HG03066 (cell line): ENCODE measurements at regions not wholly inside any gene's neighbourhood (a gene's known extent, or its start where the extent isn't known, plus 50 kb on each side); places are given as distances from the start of the nearest gene placed in this dataset.

Experiments
- ATAC-seq: cut with Tn5 transposase; IDR thresholded peaks from one replicate; pipeline ENCODE4 v1.9.1; 2021; ENCODE audit warnings: low read depth; ENCODE audit not compliant: unreplicated experiment

DNA sequence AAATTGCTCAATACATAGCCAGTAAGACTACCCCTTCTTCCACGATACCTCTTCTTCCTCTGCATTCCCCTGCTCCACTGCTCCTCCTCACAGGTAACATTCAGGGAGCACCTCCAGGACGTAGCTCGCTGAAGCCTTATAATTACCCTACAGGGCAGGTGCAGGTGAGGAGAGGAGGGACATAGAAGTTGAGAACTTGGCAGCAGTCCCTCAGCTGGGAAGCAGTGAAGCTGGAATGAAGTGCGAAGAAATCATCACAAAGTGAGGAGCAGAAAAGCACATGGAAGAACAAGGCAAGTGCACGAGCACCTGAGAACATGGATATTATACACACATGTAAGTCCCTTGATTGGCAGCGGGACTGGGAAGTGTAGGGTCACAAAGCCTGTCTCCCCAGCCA lies 118.2 kb downstream of the HSD17B3 start:
- no peak for ATAC-seq

DNA sequence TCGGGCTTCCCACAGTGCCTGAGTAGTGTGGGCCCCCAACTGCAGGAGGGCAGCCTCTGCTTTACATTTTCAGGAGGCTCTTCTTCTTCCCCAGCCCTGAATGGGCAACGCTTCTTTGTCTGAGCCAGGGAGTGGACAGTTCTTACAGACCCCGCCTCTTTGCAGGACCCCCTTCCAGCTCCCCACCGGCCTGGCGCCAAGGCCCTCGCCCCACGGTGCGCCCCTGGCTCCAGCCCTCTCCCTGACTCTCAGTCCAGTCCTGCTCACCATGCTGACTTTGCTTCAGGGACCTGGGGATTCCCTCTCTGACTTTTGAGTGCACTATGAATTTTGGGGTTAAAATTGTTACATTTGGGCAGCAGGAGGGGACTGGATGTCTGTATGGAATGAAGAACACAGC lies 123.8 kb downstream of the HSD17B3 start:
- ATAC-seq = no peak

DNA sequence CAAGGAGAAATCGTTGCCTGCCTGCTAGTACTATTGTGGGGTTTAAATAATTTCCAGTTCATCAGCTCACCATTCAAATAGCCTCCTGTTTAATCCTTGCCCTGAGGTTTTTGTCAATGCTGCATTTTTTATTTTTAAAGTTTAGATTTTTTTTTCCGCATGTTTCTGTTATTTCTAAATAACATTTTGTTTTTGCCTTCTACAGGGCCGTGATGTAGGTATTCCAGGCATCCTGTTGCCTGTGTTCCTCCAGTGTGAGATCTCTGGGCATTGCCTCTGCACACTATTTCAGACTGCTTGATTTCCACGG lies 124.3 kb downstream of the HSD17B3 start:
- no peak for ATAC-seq

DNA sequence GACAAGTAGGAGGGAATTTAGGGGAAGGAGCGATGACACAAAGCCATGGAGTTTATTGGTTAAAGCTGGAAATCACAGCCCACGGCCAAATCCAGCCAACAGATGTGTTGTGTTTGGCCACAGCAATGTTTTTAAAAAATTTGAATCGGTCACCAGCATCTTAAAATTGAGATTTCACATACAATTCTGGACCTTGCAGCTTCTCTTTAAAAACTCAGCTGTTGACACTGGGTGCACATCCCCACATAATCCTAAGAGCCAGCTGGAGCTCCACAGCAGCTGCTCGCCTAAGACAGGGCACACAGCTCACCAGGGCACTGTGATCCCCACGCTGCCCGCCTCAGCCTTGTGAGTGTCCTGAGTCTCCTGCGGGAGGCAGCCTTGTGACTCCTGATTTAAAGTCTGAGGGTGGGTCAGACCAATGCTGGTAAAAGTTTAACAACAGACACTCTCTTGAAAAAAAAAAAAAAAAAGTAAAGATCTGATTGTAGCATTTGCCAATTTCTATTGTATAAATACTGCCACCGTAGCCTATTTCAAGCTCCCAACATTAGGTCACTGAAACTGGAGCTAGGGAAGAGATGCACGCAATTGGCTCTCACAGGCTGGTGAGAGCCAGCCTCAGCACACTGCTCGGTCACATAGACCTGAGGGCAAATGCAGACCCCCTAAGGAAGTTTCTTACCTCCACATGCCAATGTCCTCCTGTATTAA lies 124.8 kb downstream of the HSD17B3 start:
- no peak for ATAC-seq

DNA sequence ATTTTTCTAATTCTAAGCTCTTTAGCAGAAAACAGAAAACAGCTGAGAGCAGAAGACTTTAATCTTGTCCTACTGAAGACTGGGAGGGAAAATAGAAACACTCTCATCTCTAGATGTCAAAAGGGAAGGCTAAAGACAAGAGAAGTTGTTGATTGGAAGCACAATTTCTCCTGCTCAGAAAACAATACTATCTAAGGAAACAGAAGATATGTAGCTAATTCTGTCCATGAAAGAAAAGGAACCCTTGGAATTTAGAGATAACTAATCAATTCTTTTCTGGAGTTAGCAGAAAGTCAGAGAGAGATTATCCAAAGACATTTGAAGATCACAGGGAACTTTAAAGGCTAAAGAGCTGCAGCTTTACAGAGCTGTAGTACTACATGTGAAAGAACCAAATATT lies 126.2 kb downstream of the HSD17B3 start:
- ATAC-seq = no peak

DNA sequence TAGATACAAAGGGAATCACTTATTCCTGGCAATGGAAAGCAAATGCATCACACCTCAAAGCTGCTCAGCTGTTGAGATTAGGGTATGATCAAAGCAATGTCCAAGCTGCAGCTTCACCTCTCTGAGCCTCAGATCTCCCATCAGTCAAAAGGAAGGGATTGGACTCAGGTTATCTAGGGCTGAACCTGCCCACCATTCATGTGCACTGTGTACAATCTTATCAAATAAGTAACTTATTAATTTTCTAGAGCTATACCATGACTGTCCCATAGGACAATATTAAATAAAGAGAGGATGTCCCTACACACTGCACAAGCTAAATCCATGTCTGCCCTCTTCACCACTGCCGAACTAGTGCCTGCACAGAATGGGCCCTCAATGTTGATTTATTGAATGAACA lies 127.0 kb downstream of the HSD17B3 start:
- ATAC-seq = no peak

DNA sequence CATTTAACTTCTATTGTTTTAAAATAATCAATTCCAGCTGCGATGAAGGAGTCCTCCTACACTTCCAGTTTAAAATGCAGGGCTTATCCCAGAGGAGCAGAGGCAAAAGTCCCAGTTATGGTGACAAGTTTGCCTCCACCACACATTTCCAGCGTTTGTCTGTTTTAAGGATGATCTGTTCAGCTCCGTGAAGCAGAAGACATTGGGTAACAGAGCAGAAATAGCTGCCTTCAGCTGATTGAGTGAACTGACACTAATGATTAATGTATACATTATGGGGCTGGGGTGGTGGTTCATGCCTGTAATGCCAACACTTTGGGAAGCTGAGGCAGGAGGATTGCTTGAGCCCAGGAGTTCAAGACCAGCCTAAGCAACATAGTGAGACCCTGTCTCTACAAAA lies 127.6 kb downstream of the HSD17B3 start:
- ATAC-seq = no peak

DNA sequence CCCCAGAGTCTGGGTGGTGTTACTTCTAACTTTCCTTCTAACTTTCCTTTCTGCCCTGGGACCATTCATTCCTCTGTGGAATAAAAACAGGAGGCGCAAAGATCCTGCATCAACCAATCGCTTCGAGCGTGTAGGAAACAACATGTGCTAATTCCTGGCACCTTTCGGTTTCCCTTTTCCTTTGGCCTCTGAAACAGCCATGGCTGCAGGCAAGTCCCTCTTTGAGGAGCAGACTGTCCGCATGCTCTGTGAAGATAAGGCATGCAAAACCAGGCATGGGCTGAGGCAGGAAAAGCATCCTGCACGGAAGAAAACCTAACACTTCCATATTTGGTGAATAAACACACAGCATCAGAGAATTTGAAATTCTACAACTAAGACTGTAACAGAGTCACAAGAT lies 128.3 kb downstream of the HSD17B3 start:
- ATAC-seq = no peak

DNA sequence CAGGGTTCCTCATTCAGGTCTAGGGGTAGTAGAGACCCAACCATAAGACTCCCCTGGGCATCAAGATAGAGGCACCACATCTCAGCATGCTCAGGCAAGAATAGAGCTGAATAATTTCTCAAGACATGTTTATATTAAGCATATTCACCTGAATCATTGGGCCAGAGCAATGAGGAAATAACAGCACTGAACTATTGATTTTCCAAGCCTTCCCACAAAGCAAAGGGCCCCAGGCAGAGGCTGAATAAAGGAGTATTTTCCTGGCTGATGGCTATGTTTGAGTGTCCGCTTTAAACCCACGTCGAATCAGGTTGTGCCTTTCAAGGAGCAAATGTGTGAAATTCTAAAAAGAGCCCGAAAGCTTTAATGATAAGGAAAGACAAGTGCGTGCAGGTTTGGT lies 129.2 kb downstream of the HSD17B3 start:
- no peak for ATAC-seq

DNA sequence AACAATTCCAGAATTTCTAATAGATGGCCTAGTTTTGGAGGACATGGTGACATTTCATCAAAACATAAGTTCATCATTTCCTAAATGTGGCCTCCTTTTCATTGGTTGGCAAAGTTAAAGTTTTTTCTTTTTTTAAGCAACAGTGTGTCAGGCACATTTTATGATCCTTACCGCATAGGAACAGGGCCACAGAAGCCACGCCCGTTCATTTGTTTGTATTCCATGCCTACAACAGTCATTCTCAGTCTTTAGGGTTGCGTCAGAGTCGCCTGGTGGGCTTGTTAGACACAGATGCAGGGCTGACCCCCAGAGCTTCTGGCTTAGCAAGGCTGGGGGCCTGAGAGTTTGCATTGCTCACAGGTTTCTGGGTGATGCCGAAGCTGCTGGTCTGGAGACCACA lies 130.2 kb downstream of the HSD17B3 start:
- no peak for ATAC-seq

DNA sequence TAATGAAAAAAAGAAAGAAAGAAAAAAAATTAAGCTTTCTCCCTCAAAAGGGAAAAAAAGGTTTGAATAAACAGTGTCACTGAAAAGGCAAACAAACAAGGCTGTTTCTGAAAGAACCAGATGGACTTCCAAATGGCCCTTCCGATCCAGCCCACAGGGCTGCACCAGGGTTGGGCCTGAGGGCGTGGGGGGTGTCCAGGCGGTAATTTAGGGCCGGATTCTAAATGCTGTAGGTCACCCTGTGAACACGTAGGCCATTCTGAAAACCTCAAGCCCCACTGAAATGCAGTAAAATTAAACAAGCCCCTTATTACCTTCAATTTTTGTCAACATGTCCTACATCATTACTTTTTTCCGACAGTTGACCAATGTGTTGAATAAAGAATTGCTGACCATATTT lies 132.1 kb downstream of the HSD17B3 start:
- no peak for ATAC-seq

DNA sequence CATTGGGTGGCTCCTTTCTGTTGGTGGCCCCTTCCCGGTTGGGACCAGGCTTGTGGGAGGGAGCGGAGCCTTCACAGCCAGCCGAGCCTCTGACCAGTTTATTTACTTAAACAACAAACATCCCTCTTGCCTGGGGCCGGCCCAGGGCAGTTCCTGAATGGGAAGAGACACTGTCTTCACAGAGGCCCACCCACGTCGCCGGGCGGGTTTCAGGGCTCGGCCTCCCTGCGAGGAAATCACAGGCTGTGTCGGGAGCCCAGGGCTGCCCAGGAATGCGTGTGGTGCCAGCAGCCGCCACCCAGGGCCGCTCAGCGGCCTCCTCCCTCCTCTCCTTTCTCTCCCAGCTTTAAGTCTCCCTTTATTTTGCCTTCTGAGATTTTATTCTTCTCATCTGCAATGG lies 132.5 kb downstream of the HSD17B3 start:
- no peak for ATAC-seq

DNA sequence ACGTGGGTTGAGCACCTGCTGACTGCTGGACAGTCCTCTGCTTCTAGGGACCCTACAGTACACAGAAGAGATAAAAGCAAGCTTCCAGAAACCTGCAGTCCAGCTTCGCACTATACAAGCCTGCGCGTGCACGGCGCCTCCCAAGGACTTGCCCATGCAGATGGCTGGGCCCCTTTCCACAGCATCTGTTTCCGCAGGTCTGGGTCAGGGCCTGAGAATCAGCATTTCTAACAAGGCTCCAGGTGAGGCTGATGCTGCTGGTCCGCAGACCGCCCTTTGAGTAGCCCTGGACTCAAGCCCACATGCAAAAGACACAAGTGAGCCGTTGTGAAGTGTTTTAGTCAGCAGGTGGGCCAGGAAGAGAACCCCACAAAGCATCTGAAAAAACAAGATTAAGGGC lies 133.1 kb downstream of the HSD17B3 start:
- no peak for ATAC-seq

DNA sequence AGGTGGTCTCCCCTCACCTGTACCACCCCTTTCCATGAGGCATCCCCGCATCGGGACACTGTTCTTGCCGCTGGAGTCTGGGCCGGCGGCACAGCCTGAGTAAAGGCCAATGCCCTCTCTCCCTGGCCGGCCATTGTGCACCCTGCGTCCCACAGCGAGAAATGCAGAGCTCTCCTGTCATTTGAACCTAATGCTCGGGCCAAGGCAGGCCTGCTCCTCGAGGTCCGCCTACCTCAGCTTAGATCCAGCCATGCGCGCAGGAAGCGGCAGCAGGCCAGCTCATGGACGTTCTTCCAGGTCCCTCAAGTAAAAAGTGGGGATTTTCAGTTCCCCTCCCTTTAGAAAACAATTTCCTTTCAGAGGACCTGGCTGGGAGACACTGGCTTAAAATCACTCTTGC lies 135.0 kb downstream of the HSD17B3 start:
- no peak for ATAC-seq

DNA sequence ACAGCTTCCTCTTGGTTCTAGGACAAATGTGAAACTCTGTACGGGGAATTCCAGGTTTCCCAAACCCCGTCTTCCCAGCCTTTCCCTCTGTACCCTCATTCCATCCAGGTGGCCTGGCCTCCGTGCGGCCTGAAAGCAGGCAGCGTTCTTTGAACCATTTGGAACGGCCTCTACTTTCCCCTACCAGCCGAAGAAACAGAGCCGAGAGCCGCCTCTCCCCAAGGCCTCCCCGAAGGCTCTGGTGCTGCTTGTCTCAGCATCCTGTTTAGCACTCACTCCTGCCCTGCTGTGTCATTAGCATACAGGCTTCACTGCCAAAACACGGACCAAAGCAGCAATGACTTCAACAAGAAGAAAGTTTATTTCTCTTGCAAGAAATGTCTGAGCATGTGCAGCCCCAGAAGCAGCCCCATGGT lies 137.7 kb downstream of the HSD17B3 start:
- ATAC-seq = no peak

DNA sequence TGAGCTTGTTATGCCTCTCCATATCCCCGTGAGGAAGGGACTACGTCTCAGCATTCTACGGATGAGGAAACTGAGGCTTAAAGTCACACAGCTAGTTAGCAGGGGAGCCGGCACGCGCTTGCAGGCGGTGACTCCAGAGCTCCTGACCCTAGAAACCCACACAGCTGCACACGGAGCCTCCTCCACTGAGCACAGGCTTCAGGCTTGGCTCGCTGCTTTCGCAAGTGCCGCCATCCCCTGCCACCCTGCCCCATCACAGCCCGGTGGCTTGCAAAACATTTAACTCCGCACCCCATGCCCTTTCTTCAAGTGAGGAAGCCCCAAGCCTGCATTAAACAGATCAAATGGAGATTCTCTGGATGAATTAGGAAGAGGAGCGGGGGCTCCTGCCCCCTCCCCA lies 138.3 kb downstream of the HSD17B3 start:
- no peak for ATAC-seq

DNA sequence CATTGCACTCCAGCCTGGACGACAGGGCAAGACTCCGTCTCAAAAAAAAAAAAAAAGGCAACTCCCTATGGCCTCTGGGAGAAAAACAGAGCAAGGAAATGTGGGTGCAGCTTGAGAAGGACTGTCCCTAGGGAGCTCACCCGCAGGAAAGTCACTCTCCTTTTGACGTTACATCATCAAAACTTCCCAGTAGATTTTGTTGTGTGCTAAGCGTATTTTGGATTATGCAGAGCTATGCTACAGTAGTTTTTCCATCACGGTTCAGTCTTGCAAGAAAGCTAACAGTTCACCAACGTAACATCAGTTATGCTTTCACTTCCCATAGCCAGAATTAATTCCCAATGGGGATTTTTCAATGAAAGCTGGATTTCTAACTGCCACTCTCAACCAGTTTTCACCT lies 138.8 kb downstream of the HSD17B3 start:
- ATAC-seq = no peak

DNA sequence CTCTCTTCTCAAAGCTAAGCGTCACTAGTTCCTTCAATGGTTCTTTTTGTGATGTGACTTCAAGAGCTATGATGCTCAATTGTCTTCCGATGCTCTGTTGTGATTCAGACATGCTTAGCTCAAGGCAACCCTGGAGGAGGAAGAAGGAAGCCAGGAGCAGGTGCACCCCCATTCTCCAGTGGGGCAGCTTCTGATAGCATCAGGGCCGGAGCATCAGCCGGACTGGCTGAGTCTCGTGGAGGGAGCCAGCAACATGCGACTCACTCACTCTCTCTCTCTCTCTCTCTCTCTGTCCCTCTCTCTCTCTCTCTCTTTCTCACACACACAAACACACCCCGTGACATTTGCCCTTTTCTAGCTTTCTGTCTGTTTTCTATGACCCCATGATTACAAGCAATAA lies 140.2 kb downstream of the HSD17B3 start:
- no peak for ATAC-seq

DNA sequence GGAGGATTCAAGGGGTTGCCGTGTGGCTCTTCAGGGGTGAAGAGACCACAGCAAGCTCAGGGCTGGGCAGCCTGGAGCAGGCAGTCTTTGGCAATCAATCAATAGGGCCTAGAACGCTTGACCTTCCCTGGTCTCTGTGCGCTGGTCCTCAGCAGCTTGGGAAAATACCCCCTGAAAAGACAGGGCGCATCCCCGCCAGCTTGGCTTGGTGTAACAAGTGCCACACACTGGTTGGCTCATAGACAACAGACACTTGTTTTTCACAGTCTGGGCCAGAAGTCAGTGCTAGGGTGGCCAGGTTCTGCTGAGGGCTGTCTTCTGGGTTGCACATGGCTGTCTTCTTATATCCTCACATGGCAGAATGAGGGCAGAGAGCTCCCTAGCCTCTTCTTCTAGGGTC lies 141.1 kb downstream of the HSD17B3 start:
- no peak for ATAC-seq

DNA sequence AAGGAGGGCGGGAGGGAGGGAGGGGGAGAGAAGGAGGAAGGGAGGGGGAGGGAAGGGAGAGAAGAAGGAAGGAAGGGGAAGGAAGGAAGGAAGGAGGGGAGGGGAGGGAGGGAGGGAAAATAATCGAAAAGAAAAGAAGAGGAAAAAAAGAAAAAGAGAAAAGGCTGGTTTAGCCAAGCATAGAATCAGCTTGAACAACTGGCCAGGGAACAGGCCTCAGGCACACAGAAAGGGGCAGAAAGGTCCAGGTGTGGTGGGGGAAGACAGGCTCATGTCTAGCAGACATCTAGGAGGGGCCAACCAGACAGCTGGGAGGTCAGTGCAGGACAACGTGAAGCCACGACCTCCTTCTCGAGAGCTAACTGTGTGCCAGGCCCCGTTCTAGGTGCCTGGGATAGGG lies 141.8 kb downstream of the HSD17B3 start:
- ATAC-seq = no peak

DNA sequence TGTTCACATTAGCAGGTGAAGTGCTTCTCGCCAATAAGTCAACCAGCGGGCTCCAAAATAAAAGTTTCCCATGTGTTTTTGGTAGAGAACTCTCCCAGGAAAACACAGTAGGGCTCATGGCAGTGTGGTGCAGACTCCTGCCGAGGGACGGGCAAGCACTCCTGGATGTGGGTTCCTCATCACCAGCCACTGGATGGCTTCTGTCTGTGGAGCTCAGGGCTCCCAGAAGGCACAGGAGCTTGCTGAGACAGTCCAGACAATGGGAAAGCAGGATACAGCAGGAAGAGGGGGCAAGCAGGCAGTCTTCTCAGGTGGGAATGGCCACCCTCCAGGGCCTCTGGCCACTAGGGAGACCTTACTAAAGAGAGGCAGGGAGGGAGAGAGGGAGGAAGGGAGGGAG lies 142.4 kb downstream of the HSD17B3 start:
- ATAC-seq = no peak

DNA sequence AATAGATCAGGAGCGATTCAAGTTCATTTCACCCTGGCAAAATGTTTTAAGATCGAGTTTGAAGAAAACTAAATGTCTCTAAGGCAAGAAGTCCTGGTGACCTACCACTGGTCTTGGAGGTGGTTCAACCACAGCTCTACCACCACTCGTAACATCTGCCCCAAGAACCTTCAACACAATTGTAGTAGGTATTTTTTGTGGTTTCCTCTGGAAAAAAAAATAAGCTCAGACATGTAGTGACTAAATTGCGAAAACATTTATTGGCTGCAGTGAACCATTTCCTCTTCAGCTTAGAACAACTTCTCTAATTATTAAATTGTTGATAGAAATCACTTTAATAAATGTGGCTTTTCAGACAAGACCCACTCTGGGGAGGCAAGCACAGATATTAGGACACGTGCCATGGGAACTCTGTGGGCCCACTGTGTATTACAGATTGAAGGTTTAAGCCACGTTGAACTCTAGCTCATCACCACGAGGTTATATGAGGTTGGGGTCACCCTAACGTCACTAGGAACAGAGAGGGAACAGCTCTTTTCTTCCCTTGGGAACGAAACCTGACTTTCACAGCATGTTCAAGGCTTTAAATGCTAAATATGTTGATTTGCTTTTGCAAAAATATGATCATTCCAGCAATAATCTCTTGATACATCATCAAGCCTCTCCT lies 142.9 kb downstream of the HSD17B3 start:
- ATAC-seq = no peak

DNA sequence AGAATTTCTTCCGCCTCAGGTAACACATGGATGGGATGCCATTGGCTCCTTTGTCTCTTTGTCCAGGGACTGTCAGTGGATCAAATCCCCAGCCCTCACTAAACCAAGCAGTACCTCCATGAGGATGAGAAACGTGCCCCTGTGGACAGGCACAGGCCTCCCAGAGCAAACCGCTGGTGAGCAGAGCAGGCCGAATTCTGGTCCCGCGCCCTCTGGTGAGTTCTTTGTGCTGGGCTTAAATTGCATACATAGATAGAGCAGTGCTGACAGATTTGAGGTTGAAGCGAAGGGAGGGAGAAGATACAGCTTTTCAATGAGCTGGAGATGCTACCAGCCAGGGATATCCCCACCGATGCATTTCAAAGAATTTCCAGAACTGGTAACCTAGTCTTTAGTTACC lies 143.8 kb downstream of the HSD17B3 start:
- ATAC-seq = no peak
